Sigmoid colon (tissue), 4 donors: ENCODE measurements at regions not wholly inside any gene's neighbourhood (a gene's known extent, or its start where the extent isn't known, plus 50 kb on each side); places are given as distances from the start of the nearest gene placed in this dataset.

Experiments
- EP300 ChIP-seq, 4 donors: sonication (generic); formaldehyde crosslinking; IDR thresholded peaks; one replicate each; pipeline ENCODE4 v1.6.1; 2017; ENCODE audit warnings: antibody characterized with exemption in 4 of 4
- POLR2A ChIP-seq, 2 donors: fragments of 450-650 bp; IDR thresholded peaks; one replicate each; pipeline ENCODE4 v1.6.1; 2016; ENCODE audit warnings: antibody characterized with exemption in 2 of 2, mild to moderate bottlenecking in 2 of 2, moderate library complexity in 2 of 2
- TF ChIP-seq, protein P1 (sequence below), 4 experiments: fragments of 450-650 bp in 3 of 4; fragments of 200-600 bp in 1 of 4; IDR thresholded peaks; one replicate each; pipeline ENCODE4 v1.5.1; 2016 to 2019; ENCODE audit warnings: antibody characterized with exemption in 4 of 4, mild to moderate bottlenecking in 3 of 4, moderate library complexity in 2 of 4

DNA sequence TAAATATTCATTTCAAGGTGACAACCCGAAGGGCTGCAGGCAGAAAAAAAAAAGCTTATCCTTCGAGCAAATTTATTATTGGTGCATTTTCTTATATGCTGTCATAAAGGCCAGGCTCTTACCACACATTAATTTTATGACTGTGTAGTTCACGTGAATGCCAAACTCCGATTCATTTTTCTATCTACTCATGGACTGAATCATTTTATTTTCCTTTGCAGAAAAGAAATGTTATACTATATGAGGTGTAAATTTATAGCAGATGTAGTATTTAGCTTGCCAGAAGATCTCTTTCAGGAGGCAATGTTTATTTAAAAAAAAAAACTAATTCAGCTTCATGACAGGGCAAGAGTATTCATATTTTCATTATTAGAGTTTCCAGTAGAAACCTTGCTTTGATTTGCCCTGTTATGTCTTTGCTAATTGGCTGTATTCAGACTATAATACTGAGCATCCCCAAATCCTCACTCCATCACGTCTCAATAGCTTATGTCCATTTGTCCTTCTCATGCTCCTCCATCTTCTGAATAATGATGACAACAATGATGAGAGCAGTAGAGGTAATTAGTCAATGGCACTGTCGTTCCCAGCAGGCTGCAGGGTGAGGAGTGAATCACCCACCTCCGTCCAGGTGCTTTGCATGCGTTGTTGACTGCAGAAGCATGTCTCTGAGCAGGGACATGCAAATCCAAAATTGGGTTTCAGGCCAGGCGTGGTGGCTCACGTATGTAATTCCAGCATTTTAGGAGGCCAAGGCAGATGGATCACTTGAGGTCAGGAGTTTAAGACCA is 101.1 kb upstream of the RAB12 start:
- TF ChIP-seq, protein P1, sequence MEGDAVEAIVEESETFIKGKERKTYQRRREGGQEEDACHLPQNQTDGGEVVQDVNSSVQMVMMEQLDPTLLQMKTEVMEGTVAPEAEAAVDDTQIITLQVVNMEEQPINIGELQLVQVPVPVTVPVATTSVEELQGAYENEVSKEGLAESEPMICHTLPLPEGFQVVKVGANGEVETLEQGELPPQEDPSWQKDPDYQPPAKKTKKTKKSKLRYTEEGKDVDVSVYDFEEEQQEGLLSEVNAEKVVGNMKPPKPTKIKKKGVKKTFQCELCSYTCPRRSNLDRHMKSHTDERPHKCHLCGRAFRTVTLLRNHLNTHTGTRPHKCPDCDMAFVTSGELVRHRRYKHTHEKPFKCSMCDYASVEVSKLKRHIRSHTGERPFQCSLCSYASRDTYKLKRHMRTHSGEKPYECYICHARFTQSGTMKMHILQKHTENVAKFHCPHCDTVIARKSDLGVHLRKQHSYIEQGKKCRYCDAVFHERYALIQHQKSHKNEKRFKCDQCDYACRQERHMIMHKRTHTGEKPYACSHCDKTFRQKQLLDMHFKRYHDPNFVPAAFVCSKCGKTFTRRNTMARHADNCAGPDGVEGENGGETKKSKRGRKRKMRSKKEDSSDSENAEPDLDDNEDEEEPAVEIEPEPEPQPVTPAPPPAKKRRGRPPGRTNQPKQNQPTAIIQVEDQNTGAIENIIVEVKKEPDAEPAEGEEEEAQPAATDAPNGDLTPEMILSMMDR (IDR thresholded peaks at IDR 0.05): no peak
- TF ChIP-seq EP300 (IDR thresholded peaks at IDR 0.05) (no peak), POLR2A (IDR thresholded peaks at IDR 0.05) (no peak)
